Trophoblast cell (in vitro differentiated cells and primary cell): ENCODE measurements at regions not wholly inside any gene's neighbourhood (a gene's known extent, or its start where the extent isn't known, plus 50 kb on each side); places are given as distances from the start of the nearest gene placed in this dataset.

Experiments used
- DNase-seq, 2 donors: peaks; one replicate each; pipeline ENCODE4 v3.0.0-alpha.2; 2016
- H2AFZ ChIP-seq: 2 replicates; pipeline ENCODE4 v1.6.1; 2013; ENCODE audit warnings: low read length, moderate library complexity, mild to moderate bottlenecking; ENCODE audit not compliant: insufficient read depth, poor library complexity
- H2AK5ac ChIP-seq: 2 replicates; pipeline ENCODE4 v1.6.1; 2013; ENCODE audit warnings: mild to moderate bottlenecking, low read length
- H2BK120ac ChIP-seq: 2 replicates; pipeline ENCODE4 v1.6.1; 2013; ENCODE audit warnings: low read length, mild to moderate bottlenecking, moderate library complexity; ENCODE audit not compliant: insufficient read depth, poor library complexity
- H2BK12ac ChIP-seq: 2 replicates; pipeline ENCODE4 v1.6.1; 2013; ENCODE audit warnings: mild to moderate bottlenecking, low read length, moderate library complexity
- H2BK5ac ChIP-seq: 2 replicates; pipeline ENCODE4 v1.6.1; 2013; ENCODE audit warnings: low read length, low read depth, moderate library complexity, mild to moderate bottlenecking; ENCODE audit not compliant: poor library complexity
- H3K14ac ChIP-seq: 2 replicates; pipeline ENCODE4 v1.6.1; 2013; ENCODE audit warnings: mild to moderate bottlenecking, low read length
- H3K18ac ChIP-seq: 2 replicates; pipeline ENCODE4 v1.6.1; 2013; ENCODE audit warnings: mild to moderate bottlenecking, low read length
- H3K23ac ChIP-seq: 2 replicates; pipeline ENCODE4 v1.6.1; 2013; ENCODE audit warnings: low read length
- H3K27ac ChIP-seq: 2 replicates; pipeline ENCODE4 v1.5.1; 2013; ENCODE audit warnings: low read depth, mild to moderate bottlenecking, inconsistent platforms, low read length, moderate library complexity
- H3K27me3 ChIP-seq: 2 replicates; pipeline ENCODE4 v1.6.1; 2013; ENCODE audit warnings: inconsistent platforms, mild to moderate bottlenecking, low read length, moderate library complexity; ENCODE audit not compliant: insufficient read depth
- H3K36me3 ChIP-seq, 2 experiments: 1 replicate in 1 of 2; 2 replicates in 1 of 2; pipeline ENCODE4 v1.6.1; 2013; ENCODE audit warnings: low read length in 2 of 2, mild to moderate bottlenecking in 2 of 2, moderate library complexity in 1 of 2; ENCODE audit not compliant: insufficient read depth in 2 of 2, control insufficient read depth in 1 of 2
- H3K4ac ChIP-seq: 2 replicates; pipeline ENCODE4 v1.6.1; 2013; ENCODE audit warnings: low read depth, mild to moderate bottlenecking, low read length, moderate library complexity
- H3K4me1 ChIP-seq, 2 experiments: 1 replicate in 1 of 2; 2 replicates in 1 of 2; pipeline ENCODE4 v1.6.1; 2013; ENCODE audit warnings: low read length in 2 of 2, mild to moderate bottlenecking in 2 of 2, moderate library complexity in 1 of 2; ENCODE audit not compliant: insufficient read depth in 2 of 2, control insufficient read depth in 1 of 2
- H3K4me2 ChIP-seq: 2 replicates; pipeline ENCODE4 v1.6.1; 2013; ENCODE audit warnings: inconsistent platforms, mild to moderate bottlenecking, low read length, moderate library complexity
- H3K4me3 ChIP-seq: 2 replicates; pipeline ENCODE4 v1.5.1; 2013; ENCODE audit warnings: mild to moderate bottlenecking, low read depth, low read length, inconsistent platforms
- H3K79me1 ChIP-seq: one replicate; pipeline ENCODE4 v1.6.1; 2013; ENCODE audit warnings: low read length
- H3K79me2 ChIP-seq: 2 replicates; pipeline ENCODE4 v1.6.1; 2013; ENCODE audit warnings: low read length, mild to moderate bottlenecking; ENCODE audit not compliant: control insufficient read depth, insufficient read depth, poor library complexity
- H3K9ac ChIP-seq: 2 replicates; pipeline ENCODE4 v1.6.1; 2013; ENCODE audit warnings: mild to moderate bottlenecking, low read length
- H3K9me3 ChIP-seq: 2 replicates; pipeline ENCODE4 v1.6.1; 2013; ENCODE audit warnings: low read depth, mild to moderate bottlenecking, control low read depth, inconsistent platforms, low read length; ENCODE audit not compliant: insufficient read depth
- H4K12ac ChIP-seq: 2 replicates; pipeline ENCODE4 v1.6.1; 2013; ENCODE audit warnings: low read depth, mild to moderate bottlenecking, low read length, moderate library complexity
- H4K8ac ChIP-seq: 2 replicates; pipeline ENCODE4 v1.6.1; 2013; ENCODE audit warnings: low read depth, mild to moderate bottlenecking, low read length, moderate library complexity
- H4K91ac ChIP-seq: one replicate; pipeline ENCODE4 v1.6.1; 2013; ENCODE audit warnings: low read depth, mild to moderate bottlenecking, low read length, moderate library complexity
- WGBS: extraction: QIAGEN DNeasy Blood & Tissue Kit; methylation state at CpG from one replicate; pipeline ENCODE4 v1.1.7; 2013; ENCODE audit warnings: missing lambda C conversion rate; ENCODE audit not compliant: insufficient read length, insufficient coverage; ENCODE audit errors: extremely low coverage; 5-methylcytosine and 5-hydroxymethylcytosine counted together

DNA sequence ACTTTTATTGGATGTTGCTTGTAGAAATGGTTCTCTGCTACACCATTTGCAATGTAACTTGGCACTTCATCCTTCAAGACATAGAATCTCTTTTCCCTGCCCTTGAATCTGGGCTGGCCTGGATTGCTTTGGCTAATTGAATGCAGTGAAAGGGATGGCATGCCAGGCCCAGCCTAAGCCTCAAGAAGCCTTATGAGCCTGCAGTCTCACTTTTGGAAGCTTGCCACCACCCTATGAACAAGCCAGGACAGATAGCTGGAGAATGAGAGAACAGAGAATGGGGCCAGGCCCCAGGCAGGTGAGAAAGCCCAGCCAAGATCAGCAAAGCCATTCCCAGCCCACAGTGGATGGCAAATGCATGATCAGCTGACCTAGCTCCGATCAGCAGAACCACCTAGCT lies 117.0 kb upstream of the ADRA1D start:
- Histone ChIP-seq H4K91ac (no peak overlapping the region), H3K4me2 (no peak overlapping the region), H3K27ac (no peak overlapping the region), H4K8ac (no peak overlapping the region), H2AK5ac (no peak overlapping the region), H3K79me1 (no peaks in the 10 kb centered on the region), H4K12ac (no peak overlapping the region), H3K14ac (no peak overlapping the region), H3K9ac (no peak overlapping the region), H2BK120ac (no peak overlapping the region), H3K4me3 (no peak overlapping the region), H2BK12ac (no peak overlapping the region), H2AFZ (no peak overlapping the region), H3K23ac (no peak overlapping the region), H3K4ac (no peak overlapping the region), H2BK5ac (no peak overlapping the region), H3K27me3 (no peaks in the 10 kb centered on the region), H3K79me2 (no peaks in the 10 kb centered on the region), H3K36me3 (no peaks in the 10 kb centered on the region), H3K18ac (no peak overlapping the region), H3K9me3 (peaks cover 3% of the 10 kb centered on the region), H3K4me1 (peaks cover 2 to 3% of the 10 kb centered on the region in 2 experiments)
- WGBS: no CpG with 5 or more reads among the region's 1 CpG
- DNase-seq: no peak

- Histone ChIP-seq H3K4me2 (no peak overlapping the region), H2BK120ac (no peak overlapping the region), H3K14ac (no peak overlapping the region), H2AK5ac (no peak overlapping the region), H3K18ac (no peak overlapping the region), H4K12ac (no peak overlapping the region), H4K8ac (no peak overlapping the region), H3K23ac (no peak overlapping the region), H3K27me3 (no peaks in the 10 kb centered on the region), H3K79me2 (no peaks in the 10 kb centered on the region), H3K4me1 (no peaks in the 10 kb centered on the region), H3K79me1 (no peaks in the 10 kb centered on the region), H3K9me3 (no peaks in the 10 kb centered on the region), H3K9ac (no peak overlapping the region), H3K36me3 (no peaks in the 10 kb centered on the region), H3K27ac (no peak overlapping the region), H3K4me3 (no peak overlapping the region), H2BK5ac (no peak overlapping the region), H2BK12ac (no peak overlapping the region), H2AFZ (no peak overlapping the region), H4K91ac (no peak overlapping the region), H3K4ac (no peak overlapping the region)
- DNase-seq: no peak
- WGBS: no CpG with 5 or more reads among the region's 6 CpGs
Observed at GRCh38 chr20:4358552-4358951, 109.5 kb upstream of the ADRA1D start.

- Histone ChIP-seq H3K18ac (no peak overlapping the region), H3K27me3 (no peaks in the 10 kb centered on the region), H2BK120ac (no peak overlapping the region), H2BK12ac (no peak overlapping the region), H3K79me1 (no peaks in the 10 kb centered on the region), H3K4ac (no peak overlapping the region), H3K79me2 (no peaks in the 10 kb centered on the region), H3K14ac (no peak overlapping the region), H4K12ac (no peak overlapping the region), H3K27ac (no peak overlapping the region), H3K4me2 (no peak overlapping the region), H3K36me3 (no peaks in the 10 kb centered on the region), H3K23ac (no peak overlapping the region), H2AK5ac (no peak overlapping the region), H4K91ac (no peak overlapping the region), H2BK5ac (no peak overlapping the region), H4K8ac (no peak overlapping the region), H3K9me3 (no peaks in the 10 kb centered on the region), H2AFZ (no peak overlapping the region), H3K4me1 (no peaks in the 10 kb centered on the region), H3K4me3 (no peak overlapping the region), H3K9ac (no peak overlapping the region)
- no CpG with 5 or more reads among the region's 1 CpG for WGBS
- DNase-seq: no peak
Observed at GRCh38 chr20:4352348-4352747, 103.3 kb upstream of the ADRA1D start.

DNA sequence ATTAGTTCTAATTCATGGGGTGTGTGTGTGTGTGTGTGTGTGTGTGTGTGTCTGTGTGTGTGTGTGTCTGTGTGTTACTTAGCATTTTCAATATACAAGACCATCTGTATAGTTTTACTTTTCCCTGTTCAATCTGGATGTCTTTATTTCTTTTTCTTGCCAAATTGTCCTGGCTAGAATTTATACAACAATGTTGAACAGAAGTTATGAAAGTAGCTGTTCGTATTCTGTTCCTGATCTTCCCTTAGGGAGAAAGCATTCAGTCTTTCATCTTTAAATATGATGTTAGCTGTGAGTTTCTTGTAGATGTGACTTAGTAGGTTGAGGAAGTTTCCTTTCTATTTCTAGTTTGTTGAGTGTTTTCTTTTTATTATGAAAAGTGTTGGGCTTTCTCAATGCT lies 101.0 kb upstream of the ADRA1D start:
- H3K4ac ChIP-seq: no peak overlapping the region
- no peak overlapping the region for H3K9ac ChIP-seq
- H3K27ac ChIP-seq: no peak overlapping the region
- H2BK12ac ChIP-seq: no peak overlapping the region
- no peaks in the 10 kb centered on the region for H3K9me3 ChIP-seq
- no CpG with 5 or more reads among the region's 1 CpG for WGBS
- no peaks in the 10 kb centered on the region for H3K36me3 ChIP-seq
- no peak overlapping the region for H2AK5ac ChIP-seq
- no peaks in the 10 kb centered on the region for H3K79me2 ChIP-seq
- H3K23ac ChIP-seq: no peak overlapping the region
- no peak overlapping the region for H3K4me3 ChIP-seq
- H2BK5ac ChIP-seq: no peak overlapping the region
- no peak overlapping the region for H4K12ac ChIP-seq
- H3K79me1 ChIP-seq: no peaks in the 10 kb centered on the region
- DNase-seq: no peak
- no peak overlapping the region for H3K4me2 ChIP-seq
- no peak overlapping the region for H4K8ac ChIP-seq
- no peaks in the 10 kb centered on the region for H3K27me3 ChIP-seq
- no peak overlapping the region for H4K91ac ChIP-seq
- no peak overlapping the region for H3K14ac ChIP-seq
- H3K4me1 ChIP-seq: no peaks in the 10 kb centered on the region
- no peak overlapping the region for H3K18ac ChIP-seq
- no peak overlapping the region for H2BK120ac ChIP-seq
- H2AFZ ChIP-seq: no peak overlapping the region
